ENCODE measurements at regions not wholly inside any gene's neighbourhood (a gene's known extent, or its start where the extent isn't known, plus 50 kb on each side); places are given as distances from the start of the nearest gene placed in this dataset.

DNA sequence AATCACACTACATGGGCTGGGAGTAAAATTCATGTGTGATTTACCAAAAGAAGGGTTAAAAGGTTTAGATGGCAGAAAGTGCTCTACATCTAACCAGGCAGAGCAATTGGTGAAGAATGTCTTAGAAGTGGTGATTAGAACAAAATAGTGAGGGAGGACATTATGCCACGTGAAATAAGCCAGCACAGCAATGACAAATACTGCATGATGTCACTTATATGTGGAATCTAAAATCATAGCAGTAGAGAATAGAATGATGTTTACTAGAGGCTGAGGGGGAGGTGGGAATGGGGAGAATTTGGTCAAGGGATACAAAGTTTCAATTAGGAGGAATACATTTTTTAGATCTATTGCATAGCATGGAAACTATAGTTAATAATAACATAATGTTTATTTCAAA lies 253.3 kb downstream of the KCNS3 start (continued):
- TF ChIP-seq, protein P1, sequence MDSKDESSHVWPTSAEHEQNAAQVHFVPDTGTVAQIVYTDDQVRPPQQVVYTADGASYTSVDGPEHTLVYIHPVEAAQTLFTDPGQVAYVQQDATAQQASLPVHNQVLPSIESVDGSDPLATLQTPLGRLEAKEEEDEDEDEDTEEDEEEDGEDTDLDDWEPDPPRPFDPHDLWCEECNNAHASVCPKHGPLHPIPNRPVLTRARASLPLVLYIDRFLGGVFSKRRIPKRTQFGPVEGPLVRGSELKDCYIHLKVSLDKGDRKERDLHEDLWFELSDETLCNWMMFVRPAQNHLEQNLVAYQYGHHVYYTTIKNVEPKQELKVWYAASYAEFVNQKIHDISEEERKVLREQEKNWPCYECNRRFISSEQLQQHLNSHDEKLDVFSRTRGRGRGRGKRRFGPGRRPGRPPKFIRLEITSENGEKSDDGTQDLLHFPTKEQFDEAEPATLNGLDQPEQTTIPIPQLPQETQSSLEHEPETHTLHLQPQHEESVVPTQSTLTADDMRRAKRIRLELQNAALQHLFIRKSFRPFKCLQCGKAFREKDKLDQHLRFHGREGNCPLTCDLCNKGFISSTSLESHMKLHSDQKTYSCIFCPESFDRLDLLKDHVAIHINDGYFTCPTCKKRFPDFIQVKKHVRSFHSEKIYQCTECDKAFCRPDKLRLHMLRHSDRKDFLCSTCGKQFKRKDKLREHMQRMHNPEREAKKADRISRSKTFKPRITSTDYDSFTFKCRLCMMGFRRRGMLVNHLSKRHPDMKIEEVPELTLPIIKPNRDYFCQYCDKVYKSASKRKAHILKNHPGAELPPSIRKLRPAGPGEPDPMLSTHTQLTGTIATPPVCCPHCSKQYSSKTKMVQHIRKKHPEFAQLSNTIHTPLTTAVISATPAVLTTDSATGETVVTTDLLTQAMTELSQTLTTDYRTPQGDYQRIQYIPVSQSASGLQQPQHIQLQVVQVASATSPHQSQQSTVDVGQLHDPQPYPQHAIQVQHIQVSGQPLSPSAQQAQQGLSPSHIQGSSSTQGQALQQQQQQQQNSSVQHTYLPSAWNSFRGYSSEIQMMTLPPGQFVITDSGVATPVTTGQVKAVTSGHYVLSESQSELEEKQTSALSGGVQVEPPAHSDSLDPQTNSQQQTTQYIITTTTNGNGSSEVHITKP (tag by site-specific recombination; IDR thresholded peaks at IDR 0.05) = no peak
- no peak for TF ChIP-seq MEIS1 (CRISPR knock-in tag; IDR thresholded peaks at IDR 0.05; ENCODE audit: borderline replicate concordance)
- TF ChIP-seq, protein P2, sequence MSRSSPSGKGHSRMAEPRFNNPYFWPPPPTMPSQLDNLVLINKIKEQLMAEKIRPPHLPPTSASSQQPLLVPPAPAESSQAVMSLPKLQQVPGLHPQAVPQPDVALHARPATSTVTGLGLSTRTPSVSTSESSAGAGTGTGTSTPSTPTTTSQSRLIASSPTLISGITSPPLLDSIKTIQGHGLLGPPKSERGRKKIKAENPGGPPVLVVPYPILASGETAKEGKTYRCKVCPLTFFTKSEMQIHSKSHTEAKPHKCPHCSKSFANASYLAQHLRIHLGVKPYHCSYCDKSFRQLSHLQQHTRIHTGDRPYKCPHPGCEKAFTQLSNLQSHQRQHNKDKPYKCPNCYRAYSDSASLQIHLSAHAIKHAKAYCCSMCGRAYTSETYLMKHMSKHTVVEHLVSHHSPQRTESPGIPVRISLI (tag by site-specific recombination; IDR thresholded peaks at IDR 0.05) = no peak

DNA sequence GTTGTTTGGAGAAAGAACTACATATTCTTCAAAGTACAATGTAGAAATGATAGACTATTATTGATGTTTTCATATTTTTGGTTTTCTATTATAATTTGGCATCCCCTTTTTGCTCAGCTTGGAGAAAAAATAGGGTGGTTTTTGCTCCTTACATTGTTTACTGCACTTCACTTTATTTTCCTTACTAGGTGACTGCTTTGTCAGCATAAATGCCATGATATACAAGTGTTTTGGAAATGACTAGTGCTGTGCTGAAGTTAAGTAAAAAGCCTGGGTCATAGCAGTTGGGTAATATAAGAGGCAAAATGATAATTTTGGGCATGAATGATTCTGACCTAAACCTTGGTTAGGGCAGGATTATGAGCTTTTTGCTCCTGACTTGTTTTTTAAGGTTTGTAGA lies 250.9 kb downstream of the KCNS3 start:
- CTCF ChIA-PET = interaction anchor here (1.2 kb wide), 1 partner anchor 11 kb away, joined by 3 read pairs; no protein-coding TSS in a partner anchor
- no peaks in the 10 kb centered on the region for H3K36me3 ChIP-seq (ENCODE audit: control insufficient read depth in 2 of 2, insufficient read depth in 1 of 2, low read length in 2 of 2)
- H3K4me3 ChIP-seq (ENCODE audit: low read depth, low read length) = no peak overlapping the region
- no peaks in the 10 kb centered on the region for H3K9me3 ChIP-seq (ENCODE audit: control insufficient read depth, insufficient read depth, low read depth, low read length)
- peaks cover 5% of the 10 kb centered on the region; the same call in 1 of the 2 replicates for H3K4me1 ChIP-seq (ENCODE audit: control insufficient read depth, insufficient read depth, low read length)
- H3K27ac ChIP-seq (ENCODE audit: extremely low read depth, low read depth, low read length) = no peak overlapping the region
- POLR2A ChIA-PET = no interaction called here
- no peak for TF ChIP-seq HOXC10 (CRISPR knock-in tag; IDR thresholded peaks at IDR 0.05)
- TF ChIP-seq ZNF404 (tag by site-specific recombination; IDR thresholded peaks at IDR 0.05) = no peak

DNA sequence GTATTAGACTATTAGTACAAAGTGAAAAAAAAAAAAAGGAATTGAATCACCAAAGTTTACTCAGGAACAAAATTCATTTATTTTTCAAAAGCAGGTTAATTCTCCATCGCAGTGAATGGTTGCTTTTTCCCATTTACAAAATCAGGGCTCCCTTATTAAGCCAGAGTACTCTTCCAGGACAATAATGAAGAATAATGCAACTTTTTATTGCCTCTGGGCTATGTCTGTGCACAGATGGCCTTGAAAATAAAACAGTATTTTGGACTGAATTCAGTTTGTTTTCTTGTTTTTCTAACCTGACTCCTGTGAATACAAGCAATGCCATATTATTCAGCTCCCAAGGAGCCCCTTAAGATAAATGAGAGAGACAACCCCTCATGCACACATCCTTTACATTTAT lies 246.8 kb downstream of the KCNS3 start:
- no peaks in the 10 kb centered on the region; the same call in 1 of the 2 replicates for H3K4me1 ChIP-seq (ENCODE audit: control insufficient read depth, insufficient read depth, low read length)
- no peak overlapping the region for H3K4me3 ChIP-seq (ENCODE audit: low read depth, low read length)
- H3K27ac ChIP-seq (ENCODE audit: extremely low read depth, low read depth, low read length) = no peak overlapping the region
- no peaks in the 10 kb centered on the region for H3K36me3 ChIP-seq (ENCODE audit: control insufficient read depth in 2 of 2, insufficient read depth in 1 of 2, low read length in 2 of 2)
- H3K9me3 ChIP-seq (ENCODE audit: control insufficient read depth, insufficient read depth, low read depth, low read length) = no peaks in the 10 kb centered on the region
- ChIA-PET CTCF (interaction anchor here (1.1 to 2.6 kb wide), 2 partner anchors 8 to 10 kb away, joined by 3 to 10 read pairs; no protein-coding TSS in a partner anchor), POLR2A (no interaction called here)
- TF ChIP-seq ZFP37 (tag by site-specific recombination; IDR thresholded peaks at IDR 0.05) = no peak
- TF ChIP-seq ZNF292 (tag by site-specific recombination; IDR thresholded peaks at IDR 0.05; ENCODE audit: borderline replicate concordance, low read depth) = no peak
- no peak for TF ChIP-seq REPIN1 (tag by site-specific recombination; IDR thresholded peaks at IDR 0.05; ENCODE audit: low read depth)
- TF ChIP-seq, protein P3, sequence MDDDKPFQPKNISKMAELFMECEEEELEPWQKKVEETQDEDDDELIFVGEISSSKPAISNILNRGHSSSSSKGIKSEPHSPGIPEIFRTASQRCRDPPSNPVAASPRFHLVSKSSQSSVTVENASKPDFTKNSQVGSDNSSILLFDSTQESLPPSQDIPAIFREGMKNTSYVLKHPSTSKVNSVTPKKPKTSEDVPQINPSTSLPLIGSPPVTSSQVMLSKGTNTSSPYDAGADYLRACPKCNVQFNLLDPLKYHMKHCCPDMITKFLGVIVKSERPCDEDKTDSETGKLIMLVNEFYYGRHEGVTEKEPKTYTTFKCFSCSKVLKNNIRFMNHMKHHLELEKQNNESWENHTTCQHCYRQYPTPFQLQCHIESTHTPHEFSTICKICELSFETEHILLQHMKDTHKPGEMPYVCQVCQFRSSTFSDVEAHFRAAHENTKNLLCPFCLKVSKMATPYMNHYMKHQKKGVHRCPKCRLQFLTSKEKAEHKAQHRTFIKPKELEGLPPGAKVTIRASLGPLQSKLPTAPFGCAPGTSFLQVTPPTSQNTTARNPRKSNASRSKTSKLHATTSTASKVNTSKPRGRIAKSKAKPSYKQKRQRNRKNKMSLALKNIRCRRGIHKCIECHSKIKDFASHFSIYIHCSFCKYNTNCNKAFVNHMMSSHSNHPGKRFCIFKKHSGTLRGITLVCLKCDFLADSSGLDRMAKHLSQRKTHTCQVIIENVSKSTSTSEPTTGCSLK (tag by site-specific recombination; IDR thresholded peaks at IDR 0.05) = no peak
- TF ChIP-seq ZBTB1 (tag by site-specific recombination; IDR thresholded peaks at IDR 0.05) = no peak
- TF ChIP-seq ZBTB8A (tag by site-specific recombination; IDR thresholded peaks at IDR 0.05) = no peak
- TF ChIP-seq ZNF335 (tag by site-specific recombination; conservative IDR thresholded peaks at IDR 0.05) = no peak
- TF ChIP-seq, protein P4, sequence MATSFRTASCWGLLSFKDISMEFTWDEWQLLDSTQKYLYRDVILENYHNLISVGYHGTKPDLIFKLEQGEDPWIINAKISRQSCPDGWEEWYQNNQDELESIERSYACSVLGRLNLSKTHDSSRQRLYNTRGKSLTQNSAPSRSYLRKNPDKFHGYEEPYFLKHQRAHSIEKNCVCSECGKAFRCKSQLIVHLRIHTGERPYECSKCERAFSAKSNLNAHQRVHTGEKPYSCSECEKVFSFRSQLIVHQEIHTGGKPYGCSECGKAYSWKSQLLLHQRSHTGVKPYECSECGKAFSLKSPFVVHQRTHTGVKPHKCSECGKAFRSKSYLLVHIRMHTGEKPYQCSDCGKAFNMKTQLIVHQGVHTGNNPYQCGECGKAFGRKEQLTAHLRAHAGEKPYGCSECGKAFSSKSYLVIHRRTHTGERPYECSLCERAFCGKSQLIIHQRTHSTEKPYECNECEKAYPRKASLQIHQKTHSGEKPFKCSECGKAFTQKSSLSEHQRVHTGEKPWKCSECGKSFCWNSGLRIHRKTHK (tag by site-specific recombination; IDR thresholded peaks at IDR 0.05) = no peak
- no peak for TF ChIP-seq ZNF658 (tag by site-specific recombination; IDR thresholded peaks at IDR 0.05)
- no peak for TF ChIP-seq ZNF776 (tag by site-specific recombination; IDR thresholded peaks at IDR 0.05; ENCODE audit: borderline replicate concordance)

Data from HEK293 (cell line).